A549 (cell line): ENCODE measurements at regions not wholly inside any gene's neighbourhood (a gene's known extent, or its start where the extent isn't known, plus 50 kb on each side); places are given as distances from the start of the nearest gene placed in this dataset.

Experiments
- ATAC-seq, 2 experiments: fragments of 200-7000 bp in 1 of 2; fragments of >200 bp in 1 of 2; cut with Nextera tagmentation in 1 of 2; cut with Tn5 transposase in 1 of 2; 3 replicates each; pipeline versions ENCODE4 v1.8.0 to v1.9.1; 2018 to 2020; ENCODE audit warnings: mild to moderate bottlenecking in 1 of 2, moderate library complexity in 1 of 2
- CTCF ChIA-PET: fragments of 300-600 bp; sonication (Branson Sonifier 250); formaldehyde crosslinking; extraction: SDS; loops from one replicate; lab custom pipeline; 2021; ENCODE audit warnings: antibody characterized with exemption, inconsistent platforms; lab: Yijun Ruan, JAX
- POLR2A ChIA-PET: fragments of 350-600 bp; formaldehyde crosslinking; extraction: SDS; loops from one replicate; lab custom pipeline; 2021; ENCODE audit warnings: antibody characterized with exemption, inconsistent platforms; lab: Yijun Ruan, JAX
- DNase-seq, 2 experiments: peaks; one replicate each; pipeline versions ENCODE4 v3.0.0 to v3.0.0-alpha.2; 2011 to 2016; ENCODE audit warnings: low read depth in 1 of 2, low spot score in 1 of 2
- FAIRE-seq: peaks from 2 replicates; lab custom pipeline; 2011; peaks lifted over from hg19 to GRCh38; lab: Jason Lieb, UNC
- H3K27ac ChIP-seq, 2 experiments: fragments of >200 bp; sonication (Bioruptor Twin); formaldehyde crosslinking; 3 replicates each; pipeline ENCODE4 v1.5.1; 2016 to 2017
- H3K4me1 ChIP-seq: fragments of >200 bp; sonication (Bioruptor Twin); formaldehyde crosslinking; 3 replicates; pipeline ENCODE4 v1.6.1; 2016
- H3K4me2 ChIP-seq: fragments of >200 bp; sonication (Bioruptor Twin); formaldehyde crosslinking; 3 replicates; pipeline ENCODE4 v1.6.1; 2016
- H3K4me3 ChIP-seq: fragments of >200 bp; sonication (Bioruptor Twin); formaldehyde crosslinking; 3 replicates; pipeline ENCODE4 v1.5.1; 2016
- H3K9me3 ChIP-seq: fragments of >200 bp; sonication (Bioruptor Twin); formaldehyde crosslinking; 3 replicates; pipeline ENCODE4 v1.6.1; 2016
- ATOH8 ChIP-seq: fragments of 250-450 bp; sonication (Bioruptor Pico); IDR thresholded peaks from 2 replicates; pipeline ENCODE4 v1.5.0; 2020; ENCODE audit warnings: low read depth, mild to moderate bottlenecking, moderate library complexity
- BHLHE40 ChIP-seq: IDR thresholded peaks from 2 replicates; pipeline ENCODE4 v1.6.1; 2012; ENCODE audit warnings: low read depth, low read length, inconsistent platforms
- CBX2 ChIP-seq: fragments of 200-600 bp; sonication (generic); IDR thresholded peaks from 2 replicates; pipeline ENCODE4 v1.6.1; 2016; ENCODE audit warnings: low read depth, mild to moderate bottlenecking, borderline replicate concordance
- CBX8 ChIP-seq: fragments of 200-600 bp; sonication (generic); IDR thresholded peaks from 2 replicates; pipeline ENCODE4 v1.6.1; 2016
- CEBPB ChIP-seq, 2 experiments: fragments of >200 bp in 1 of 2; sonication (Bioruptor Twin) in 1 of 2; formaldehyde crosslinking in 1 of 2; IDR thresholded peaks; 2 replicates each; pipeline ENCODE4 v1.6.1; 2012 to 2016
- CHD2 ChIP-seq: fragments of 150-350 bp; IDR thresholded peaks from 2 replicates; pipeline ENCODE4 v1.6.1; 2014; ENCODE audit warnings: low read length; ENCODE audit not compliant: partially characterized antibody
- CHD4 ChIP-seq: fragments of 200-600 bp; sonication (generic); IDR thresholded peaks from 2 replicates; pipeline ENCODE4 v1.6.1; 2016; ENCODE audit warnings: antibody characterized with exemption, mild to moderate bottlenecking, borderline replicate concordance
- EHMT2 ChIP-seq: fragments of 200-600 bp; sonication (generic); IDR thresholded peaks from 2 replicates; pipeline ENCODE4 v1.6.1; 2016; ENCODE audit warnings: antibody characterized with exemption, low read depth, mild to moderate bottlenecking, moderate library complexity
- ELK1 ChIP-seq: fragments of 150-350 bp; IDR thresholded peaks from 2 replicates; pipeline ENCODE4 v1.6.1; 2014; ENCODE audit warnings: low read depth, mild to moderate bottlenecking, low read length
- FOSL2 ChIP-seq, 2 experiments: fragments of 450-650 bp in 1 of 2; fragments of >200 bp in 1 of 2; sonication (Bioruptor Twin) in 1 of 2; formaldehyde crosslinking; IDR thresholded peaks; 2 replicates each; pipeline versions ENCODE4 v1.5.0 to v1.6.1; 2016 to 2020; ENCODE audit warnings: mild to moderate bottlenecking in 1 of 2, moderate library complexity in 1 of 2
- HEYL ChIP-seq: fragments of 250-450 bp; sonication (Bioruptor Pico); IDR thresholded peaks from 2 replicates; pipeline ENCODE4 v1.8.0; 2021; ENCODE audit warnings: mild to moderate bottlenecking, moderate library complexity
- HOXA7 ChIP-seq: fragments of 250-450 bp; sonication (Bioruptor Pico); IDR thresholded peaks from 2 replicates; pipeline ENCODE4 v1.5.0; 2020; ENCODE audit warnings: mild to moderate bottlenecking, moderate library complexity
- HOXB5 ChIP-seq: fragments of 250-450 bp; sonication (Bioruptor Pico); IDR thresholded peaks from 2 replicates; pipeline ENCODE4 v1.5.0; 2020; ENCODE audit warnings: mild to moderate bottlenecking, moderate library complexity
- KDM5A ChIP-seq: fragments of 200-600 bp; sonication (generic); IDR thresholded peaks from 2 replicates; pipeline ENCODE4 v1.6.1; 2016; ENCODE audit warnings: antibody characterized with exemption, mild to moderate bottlenecking
- MAFK ChIP-seq: fragments of 450-650 bp; IDR thresholded peaks from 2 replicates; pipeline ENCODE4 v1.6.1; 2014; ENCODE audit not compliant: partially characterized antibody
- MAZ ChIP-seq: fragments of 150-350 bp; IDR thresholded peaks from 2 replicates; pipeline ENCODE4 v1.6.1; 2014; ENCODE audit warnings: antibody characterized with exemption, low read depth, low read length, borderline replicate concordance
- PBX3 ChIP-seq: IDR thresholded peaks from 2 replicates; pipeline ENCODE4 v1.6.1; 2012
- POLR2A ChIP-seq: IDR thresholded peaks from 2 replicates; pipeline ENCODE4 v1.6.1; 2012; ENCODE audit warnings: mild to moderate bottlenecking, low read length
- POLR2AphosphoS2 ChIP-seq: conservative IDR thresholded peaks from 2 replicates; pipeline ENCODE4 v1.6.1; 2012; ENCODE audit warnings: low read length, improper control_type of control experiment, inconsistent platforms
- RAD21 ChIP-seq, 2 experiments: fragments of >200 bp in 1 of 2; sonication (Bioruptor Twin) in 1 of 2; formaldehyde crosslinking in 1 of 2; IDR thresholded peaks in 1 of 2; conservative IDR thresholded peaks in 1 of 2; 2 replicates in 1 of 2; 3 replicates in 1 of 2; pipeline ENCODE4 v1.6.1; 2012 to 2018; ENCODE audit warnings: inconsistent platforms in 1 of 2
- RARB ChIP-seq: fragments of 250-450 bp; sonication (Bioruptor Pico); IDR thresholded peaks from 2 replicates; pipeline ENCODE4 v1.8.0; 2021; ENCODE audit warnings: mild to moderate bottlenecking, moderate library complexity
- RCOR1 ChIP-seq: fragments of 150-350 bp; IDR thresholded peaks from 2 replicates; pipeline ENCODE4 v1.6.1; 2014; ENCODE audit warnings: antibody characterized with exemption, low read length, low read depth
- REST ChIP-seq: fragments of 200-600 bp; sonication (generic); IDR thresholded peaks from 2 replicates; pipeline ENCODE4 v1.6.1; 2016; ENCODE audit warnings: antibody characterized with exemption, mild to moderate bottlenecking, moderate library complexity
- SREBF2 ChIP-seq: fragments of 450-650 bp; IDR thresholded peaks from 2 replicates; pipeline ENCODE4 v1.6.1; 2014; ENCODE audit warnings: mild to moderate bottlenecking, moderate library complexity
- TFCP2L1 ChIP-seq: fragments of 250-450 bp; sonication (Bioruptor Pico); IDR thresholded peaks from 2 replicates; pipeline ENCODE4 v1.5.0; 2021; ENCODE audit warnings: mild to moderate bottlenecking
- TP53 ChIP-seq: fragments of 250-450 bp; sonication (Bioruptor Pico); IDR thresholded peaks from 2 replicates; pipeline ENCODE4 v1.5.0; 2021; ENCODE audit warnings: mild to moderate bottlenecking, moderate library complexity
- ZFP36 ChIP-seq: fragments of 450-650 bp; IDR thresholded peaks from 2 replicates; pipeline ENCODE4 v1.6.1; 2014; ENCODE audit warnings: borderline replicate concordance; ENCODE audit not compliant: partially characterized antibody
- WGBS: methylation state at CpG from one replicate; pipeline ENCODE4 v1.1.6; 2017; ENCODE audit errors: missing lambda C conversion rate; 5-methylcytosine and 5-hydroxymethylcytosine counted together

GRCh38 chr3:159819676-159820075 is 169.0 kb upstream of the IL12A start:
- ChIA-PET CTCF (interaction anchor here (0.9 to 4.2 kb wide), 6 partner anchors 9 to 1162 kb away, joined by 3 to 29 read pairs (median 5); no protein-coding TSS in a partner anchor), POLR2A (no interaction called here)
- WGBS: 90% methylated on average over 1 of the region's 1 CpG
- Histone ChIP-seq H3K4me2 (no peak overlapping the region), H3K4me1 (peaks cover 26% of the 10 kb centered on the region), H3K4me3 (no peak overlapping the region), H3K27ac (no peak overlapping the region), H3K9me3 (no peaks in the 10 kb centered on the region)
- ATAC-seq (no peak), DNase-seq (no peak), FAIRE-seq (no peak)
- TF ChIP-seq ATOH8 (CRISPR knock-in tag): no peak
- no peak for TF ChIP-seq PBX3
- TF ChIP-seq CEBPB (IDR thresholded peaks at IDR 0.05): no peak
- TF ChIP-seq MAFK: no peak
- TF ChIP-seq RARB (CRISPR knock-in tag): no peak
- TF ChIP-seq POLR2A: no peak
- TF ChIP-seq BHLHE40: no peak
- TF ChIP-seq TP53 (CRISPR knock-in tag): no peak
- no peak for TF ChIP-seq EHMT2
- TF ChIP-seq TFCP2L1 (CRISPR knock-in tag): no peak
- TF ChIP-seq HOXB5 (CRISPR knock-in tag): no peak
- no peak for TF ChIP-seq KDM5A
- TF ChIP-seq HOXA7: no peak
- TF ChIP-seq ZFP36: no peak

- CTCF ChIA-PET: interaction anchor here (1.6 to 13.4 kb wide), 2 partner anchors 16 to 185 kb away, joined by 5 to 130 read pairs; no protein-coding TSS in a partner anchor
- no peak for TF ChIP-seq TP53 (CRISPR knock-in tag)
- no peak for TF ChIP-seq SREBF2
- no peak for TF ChIP-seq RCOR1
- TF ChIP-seq PBX3: no peak
- no peak for TF ChIP-seq FOSL2 (IDR thresholded peaks at IDR 0.05)
- TF ChIP-seq FOSL2 (CRISPR knock-in tag; IDR thresholded peaks at IDR 0.05): no peak
- TF ChIP-seq CHD4: no peak
- no peak for TF ChIP-seq CBX8
- no peak for TF ChIP-seq POLR2AphosphoS2
- TF ChIP-seq CHD2: no peak
- TF ChIP-seq CBX2: no peak
- no peak for TF ChIP-seq REST
- no peak for TF ChIP-seq HEYL (CRISPR knock-in tag)
- TF ChIP-seq ATOH8 (CRISPR knock-in tag): no peak
- TF ChIP-seq MAZ: no peak
- TF ChIP-seq RAD21 (conservative IDR thresholded peaks at IDR 0.05 in 1 of 2, IDR thresholded peaks at IDR 0.05 in 1 of 2): no peak
- TF ChIP-seq ELK1: no peak
- TF ChIP-seq KDM5A: no peak
- TF ChIP-seq RARB (CRISPR knock-in tag): no peak
- DNase-seq (no peak), FAIRE-seq (no peak), ATAC-seq (no peak)
- Histone ChIP-seq H3K4me1 (peaks cover 37% of the 10 kb centered on the region), H3K9me3 (no peaks in the 10 kb centered on the region), H3K4me3 (no peak overlapping the region), H3K4me2 (no peak overlapping the region), H3K27ac (no peak overlapping the region; a peak in 1 of 6 replicates)
- POLR2A ChIA-PET: no interaction called here
- WGBS: 94% methylated on average over 6 of the region's 6 CpGs
Observed at GRCh38 chr3:159821110-159821509, 167.5 kb upstream of the IL12A start.
